ENCODE measurements at regions not wholly inside any gene's neighbourhood (a gene's known extent, or its start where the extent isn't known, plus 50 kb on each side); places are given as distances from the start of the nearest gene placed in this dataset.

DNA sequence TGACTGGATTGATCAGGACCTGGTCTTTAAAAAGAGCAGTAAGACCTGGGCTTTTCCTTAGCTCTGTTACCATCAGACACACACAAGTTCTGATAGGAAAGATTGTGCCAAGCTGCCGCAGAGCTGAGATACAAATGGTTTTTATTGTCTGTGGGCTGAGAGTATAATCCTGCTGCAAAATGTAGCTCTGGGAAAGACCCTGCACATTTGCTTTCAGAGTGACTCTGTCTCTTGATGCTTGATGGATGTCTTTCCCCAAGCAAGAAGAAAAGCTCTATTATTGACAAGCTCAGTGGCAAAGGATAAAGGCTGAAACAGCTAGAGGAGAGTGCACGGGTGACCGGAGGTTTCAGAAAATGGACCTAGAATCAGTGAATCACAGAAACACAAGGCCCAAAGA, 95.3 kb upstream of the PARD3B start:
- POLR2A ChIA-PET, result no interaction called here
- WGBS (ENCODE audit: low lambda C conversion rate), result 85% methylated on average over 3 of the region's 3 CpGs
- in situ Hi-C loops (cut with HindIII; ENCODE audit: extremely low pct_ligation_motif_present, low pct_unique_long_range_greater_than_20kb), result no loop called here
- Histone ChIP-seq H3K4me3 (replicated peaks in 1 of 3; ENCODE audit: insufficient read depth in 1 of 3, low read depth in 2 of 3, low read length in 3 of 3) (no peak overlapping the region), H3K27ac (ENCODE audit: extremely low read length, insufficient read depth, low read length) (no peak overlapping the region), H3K4me2 (ENCODE audit: low read depth, low read length) (no peak overlapping the region), H3K79me2 (ENCODE audit: insufficient read depth, low read length) (no peaks in the 10 kb centered on the region), H3K9me3 (ENCODE audit: low read length) (peaks cover 4% of the 10 kb centered on the region), H2AFZ (ENCODE audit: low read length) (no peak overlapping the region), H3K36me3 (replicated peaks in 1 of 2; ENCODE audit: control insufficient read depth in 1 of 2, insufficient read depth in 2 of 2, low read length in 2 of 2) (no peaks in the 10 kb centered on the region), H3K4me1 (ENCODE audit: insufficient read depth, low read length) (peaks cover 9% of the 10 kb centered on the region; the same call in 1 of the 2 replicates), H3K27me3 (ENCODE audit: control insufficient read depth in 1 of 2, insufficient read depth in 2 of 2, low read length in 2 of 2) (no peaks in the 10 kb centered on the region), H4K20me1 (ENCODE audit: insufficient read depth, low read length) (no peaks in the 10 kb centered on the region), H3K9ac (ENCODE audit: insufficient read depth, low read depth, low read length) (no peak overlapping the region)
- BruUV-seq (replicated peaks), result no TSS peak
- ATAC-seq (no peak), DNase-seq (ENCODE audit: low spot score) (no peak), FAIRE-seq (no peak)
- no peak for TF ChIP-seq THAP11 (CRISPR knock-in tag; IDR thresholded peaks at IDR 0.05)
- no peak for TF ChIP-seq FOXP1 (IDR thresholded peaks at IDR 0.05)
- TF ChIP-seq FOXP1 (CRISPR knock-in tag; IDR thresholded peaks at IDR 0.05), result no peak
- TF ChIP-seq HDAC6 (IDR thresholded peaks at IDR 0.05; ENCODE audit: low read depth, low read length), result no peak
- no peak for TF ChIP-seq HNRNPLL (IDR thresholded peaks at IDR 0.05; ENCODE audit: low read depth, low read length, poor library complexity, severe bottlenecking)
- no peak for TF ChIP-seq SALL2 (CRISPR knock-in tag; IDR thresholded peaks at IDR 0.05)
- intact Hi-C loops (cut with micrococcal nuclease; ENCODE audit: unreplicated experiment), result no loop called here
- CTCF ChIA-PET (ENCODE audit: low intra/inter-chr PET ratio, low total read pairs), result no interaction called here

DNA sequence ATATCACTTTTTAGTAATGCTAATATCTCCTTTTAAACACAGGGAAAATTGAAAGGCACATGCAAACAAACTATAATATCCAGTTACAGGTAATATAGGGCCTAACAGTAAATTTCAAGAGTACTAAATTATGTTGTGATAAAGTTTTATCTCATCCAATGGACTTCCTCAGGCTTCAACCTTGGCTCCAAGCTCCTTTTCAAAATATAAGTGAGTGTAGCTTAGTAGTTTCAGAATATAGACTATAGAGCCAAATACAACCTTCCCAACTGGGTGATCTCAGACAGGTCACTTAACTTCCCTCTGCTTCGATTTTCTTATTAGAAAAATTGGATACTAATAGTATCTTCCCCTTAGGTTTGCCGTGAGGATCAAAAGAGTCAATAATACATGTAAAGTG, 93.5 kb upstream of the PARD3B start:
- WGBS (ENCODE audit: low lambda C conversion rate), result 40% methylated on average over 2 of the region's 2 CpGs
- ChIA-PET CTCF (ENCODE audit: low intra/inter-chr PET ratio, low total read pairs) (no interaction called here), POLR2A (no interaction called here)
- Histone ChIP-seq H3K27ac (ENCODE audit: extremely low read length, insufficient read depth, low read length) (no peak overlapping the region), H3K9ac (ENCODE audit: insufficient read depth, low read depth, low read length) (no peak overlapping the region), H3K79me2 (ENCODE audit: insufficient read depth, low read length) (no peaks in the 10 kb centered on the region), H3K4me2 (ENCODE audit: low read depth, low read length) (no peak overlapping the region), H3K36me3 (replicated peaks in 1 of 2; ENCODE audit: control insufficient read depth in 1 of 2, insufficient read depth in 2 of 2, low read length in 2 of 2) (no peaks in the 10 kb centered on the region), H4K20me1 (ENCODE audit: insufficient read depth, low read length) (no peaks in the 10 kb centered on the region), H2AFZ (ENCODE audit: low read length) (no peak overlapping the region), H3K4me3 (replicated peaks in 1 of 3; ENCODE audit: insufficient read depth in 1 of 3, low read depth in 2 of 3, low read length in 3 of 3) (no peak overlapping the region), H3K4me1 (ENCODE audit: insufficient read depth, low read length) (peaks cover 9% of the 10 kb centered on the region; the same call in 1 of the 2 replicates), H3K27me3 (ENCODE audit: control insufficient read depth in 1 of 2, insufficient read depth in 2 of 2, low read length in 2 of 2) (no peaks in the 10 kb centered on the region), H3K9me3 (ENCODE audit: low read length) (no peaks in the 10 kb centered on the region)
- intact Hi-C loops (cut with micrococcal nuclease; ENCODE audit: unreplicated experiment), result no loop called here
- ATAC-seq (no peak), FAIRE-seq (no peak), DNase-seq (ENCODE audit: low spot score) (no peak)
- BruUV-seq (replicated peaks), result no TSS peak
- in situ Hi-C loops (cut with HindIII; ENCODE audit: extremely low pct_ligation_motif_present, low pct_unique_long_range_greater_than_20kb), result no loop called here
- TF ChIP-seq BHLHE40 (IDR thresholded peaks at IDR 0.05; ENCODE audit: low read length) (no peak), HOXA9 (CRISPR knock-in tag; IDR thresholded peaks at IDR 0.05; ENCODE audit: borderline replicate concordance) (no peak), HNRNPL (IDR thresholded peaks at IDR 0.05; ENCODE audit: low read depth, low read length) (no peak), SALL1 (CRISPR knock-in tag; IDR thresholded peaks at IDR 0.05) (no peak), ZNF318 (CRISPR knock-in tag; IDR thresholded peaks at IDR 0.05) (no peak), SNAI1 (CRISPR knock-in tag; IDR thresholded peaks at IDR 0.05; ENCODE audit: borderline replicate concordance) (no peak), ZNF30 (CRISPR knock-in tag; IDR thresholded peaks at IDR 0.05) (no peak), ZNF460 (CRISPR knock-in tag; IDR thresholded peaks at IDR 0.05; ENCODE audit: borderline replicate concordance) (no peak)
